DND-41 (cell line): ENCODE measurements at regions not wholly inside any gene's neighbourhood (a gene's known extent, or its start where the extent isn't known, plus 50 kb on each side); places are given as distances from the start of the nearest gene placed in this dataset.

Experiments used
- ATAC-seq: fragments of 200-7000 bp; cut with Tn5 transposase; 3 replicates; pipeline ENCODE4 v1.9.1; 2021; ENCODE audit warnings: low read depth; ENCODE audit not compliant: insufficient read depth
- DNase-seq: peaks from one replicate; pipeline ENCODE4 v3.0.0-alpha.2; 2020
- H2AFZ ChIP-seq: 2 replicates; pipeline ENCODE4 v1.6.0; 2012; ENCODE audit warnings: low read depth, low read length
- H3K27ac ChIP-seq: 2 replicates; pipeline ENCODE4 v1.5.1; 2012; ENCODE audit warnings: low read length, inconsistent platforms
- H3K27me3 ChIP-seq: fragments of 200-600 bp; sonication (generic); 2 replicates; pipeline ENCODE4 v1.6.0; 2012; ENCODE audit warnings: low read length, mild to moderate bottlenecking, inconsistent platforms; ENCODE audit not compliant: insufficient read depth, poor library complexity
- H3K36me3 ChIP-seq: 2 replicates; pipeline ENCODE4 v1.5.1; 2012; ENCODE audit warnings: low read length, inconsistent platforms; ENCODE audit not compliant: insufficient read depth
- H3K4me1 ChIP-seq: 2 replicates; pipeline ENCODE4 v1.5.1; 2012; ENCODE audit warnings: mild to moderate bottlenecking, low read length; ENCODE audit not compliant: insufficient read depth
- H3K4me2 ChIP-seq: 2 replicates; pipeline ENCODE4 v1.6.0; 2012; ENCODE audit warnings: mild to moderate bottlenecking, moderate library complexity, low read length, inconsistent platforms; ENCODE audit not compliant: insufficient read depth
- H3K4me3 ChIP-seq, 2 experiments: fragments of 200-600 bp in 1 of 2; shearing (Covaris generic) in 1 of 2; 2 replicates each; pipeline ENCODE4 v1.5.1; 2012 to 2016; ENCODE audit warnings: inconsistent platforms in 2 of 2, low read length in 2 of 2, mild to moderate bottlenecking in 2 of 2, low read depth in 1 of 2, moderate library complexity in 1 of 2
- H3K79me2 ChIP-seq: 2 replicates; pipeline ENCODE4 v1.6.0; 2012; ENCODE audit warnings: low read length, inconsistent platforms; ENCODE audit not compliant: insufficient read depth
- H3K9ac ChIP-seq: 2 replicates; pipeline ENCODE4 v1.6.0; 2012; ENCODE audit warnings: low read depth, mild to moderate bottlenecking, inconsistent platforms, low read length, moderate library complexity
- H3K9me3 ChIP-seq: 2 replicates; pipeline ENCODE4 v1.5.1; 2012; ENCODE audit warnings: low read length, moderate library complexity, mild to moderate bottlenecking, inconsistent platforms; ENCODE audit not compliant: insufficient read depth, severe bottlenecking
- H4K20me1 ChIP-seq: 2 replicates; pipeline ENCODE4 v1.6.0; 2012; ENCODE audit warnings: low read length; ENCODE audit not compliant: insufficient read depth
- CTCF ChIP-seq: IDR thresholded peaks from 2 replicates; pipeline ENCODE4 v1.5.1; 2012; ENCODE audit warnings: borderline replicate concordance, low read length, moderate library complexity, mild to moderate bottlenecking; ENCODE audit not compliant: poor library complexity, severe bottlenecking; ENCODE audit errors: extremely low read depth
- EZH2 ChIP-seq: IDR thresholded peaks from 3 replicates; pipeline ENCODE4 v1.6.1; 2012; ENCODE audit warnings: borderline replicate concordance, low read depth, mild to moderate bottlenecking, moderate library complexity, low read length, inconsistent platforms; ENCODE audit not compliant: severe bottlenecking

GRCh38 chr12:107179871-107180270, 86.5 kb upstream of the CRY1 start:
- Histone ChIP-seq H4K20me1 (no peaks in the 10 kb centered on the region), H3K27me3 (peaks cover 4% of the 10 kb centered on the region)

GRCh38 chr12:107180272-107180671, 86.9 kb upstream of the CRY1 start:
- no peaks in the 10 kb centered on the region for H3K4me1 ChIP-seq
- no peak overlapping the region for H3K4me3 ChIP-seq
- H4K20me1 ChIP-seq, result no peaks in the 10 kb centered on the region
- no peak overlapping the region for H3K9ac ChIP-seq
- H3K4me2 ChIP-seq, result no peak overlapping the region
- H3K36me3 ChIP-seq, result no peaks in the 10 kb centered on the region
- H2AFZ ChIP-seq, result no peak overlapping the region
- no peak for DNase-seq
- H3K27ac ChIP-seq, result no peak overlapping the region
- H3K79me2 ChIP-seq, result no peaks in the 10 kb centered on the region
- no peak for ATAC-seq
- TF ChIP-seq CTCF, result no peak
- TF ChIP-seq EZH2, result no peak
- H3K27me3 ChIP-seq, result peaks cover under 1% of the 10 kb centered on the region
- H3K9me3 ChIP-seq, result no peaks in the 10 kb centered on the region

More at GRCh38 chr12:107179871-107180270, 86.5 kb upstream of the CRY1 start:
- ATAC-seq (no peak), DNase-seq (no peak)
- H3K9me3 ChIP-seq, result no peaks in the 10 kb centered on the region
- H3K4me3 ChIP-seq, result no peak overlapping the region
- TF ChIP-seq EZH2 (no peak), CTCF (no peak)
- H3K4me1 ChIP-seq, result no peaks in the 10 kb centered on the region
- H3K4me2 ChIP-seq, result no peak overlapping the region
- no peak overlapping the region for H2AFZ ChIP-seq
- H3K36me3 ChIP-seq, result no peaks in the 10 kb centered on the region
- H3K27ac ChIP-seq, result no peak overlapping the region
- H3K9ac ChIP-seq, result no peak overlapping the region
- H3K79me2 ChIP-seq, result no peaks in the 10 kb centered on the region

GRCh38 chr12:107184359-107184930, 91.1 kb upstream of the CRY1 start:
- Histone ChIP-seq H3K79me2 (no peaks in the 10 kb centered on the region), H3K27me3 (no peaks in the 10 kb centered on the region), H3K9me3 (no peaks in the 10 kb centered on the region), H3K27ac (no peak overlapping the region), H4K20me1 (no peaks in the 10 kb centered on the region), H3K36me3 (no peaks in the 10 kb centered on the region), H3K9ac (no peak overlapping the region), H2AFZ (no peak overlapping the region), H3K4me3 (no peak overlapping the region), H3K4me2 (no peak overlapping the region), H3K4me1 (no peaks in the 10 kb centered on the region)
- TF ChIP-seq EZH2, result no peak
- TF ChIP-seq CTCF, result no peak
- ATAC-seq (no peak), DNase-seq (no peak)
